ENCODE measurements at regions not wholly inside any gene's neighbourhood (a gene's known extent, or its start where the extent isn't known, plus 50 kb on each side); places are given as distances from the start of the nearest gene placed in this dataset.

DNA sequence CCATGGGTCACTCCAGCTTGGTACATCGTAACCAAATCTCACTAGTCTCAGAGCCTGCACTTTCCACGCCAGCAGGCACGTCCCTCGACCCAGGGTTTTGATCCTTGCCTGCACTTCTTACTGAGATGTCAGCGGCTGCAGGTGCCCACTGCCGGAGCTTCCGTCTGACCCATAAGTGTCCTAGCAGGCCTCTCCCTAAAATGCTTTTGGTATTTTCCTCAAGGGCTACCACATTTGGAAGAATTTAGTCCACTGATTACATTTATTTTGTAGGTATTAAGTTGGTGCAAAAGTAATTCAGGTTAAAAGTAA, 175.0 kb upstream of the FBXO11 start:
- H3K79me2 ChIP-seq (ENCODE audit: insufficient read depth, low read length): no peaks in the 10 kb centered on the region
- CTCF ChIA-PET: no interaction called here
- no TSS peak for BruUV-seq (replicated peaks)

More for the DNA sequence above, 175.0 kb upstream of the FBXO11 start:
- Histone ChIP-seq H4K20me1 (ENCODE audit: insufficient read depth) (no peaks in the 10 kb centered on the region), H3K27me3 (ENCODE audit: insufficient read depth, low read length) (no peaks in the 10 kb centered on the region), H3K36me3 (ENCODE audit: control insufficient read depth in 1 of 2, insufficient read depth in 2 of 2, low read length in 2 of 2) (no peaks in the 10 kb centered on the region), H3K9me2 (ENCODE audit: insufficient read depth) (no peaks in the 10 kb centered on the region; the same call in 1 of the 2 replicates), H3K4me3 (replicated peaks in 1 of 2; ENCODE audit: low read depth in 1 of 2, low read length in 2 of 2) (no peak overlapping the region), H3K4me1 (ENCODE audit: control insufficient read depth in 1 of 2, insufficient read depth in 2 of 2, low read length in 2 of 2) (no peaks in the 10 kb centered on the region), H3K9me3 (ENCODE audit: control insufficient read depth in 1 of 2, insufficient read depth in 1 of 2, low read depth in 1 of 2, low read length in 2 of 2) (no peaks in the 10 kb centered on the region; a peak in 1 of 4 replicates), H3K9ac (ENCODE audit: low read length) (no peak overlapping the region), H2AFZ (ENCODE audit: low read depth, low read length, poor library complexity, severe bottlenecking) (no peak overlapping the region), H3K4me2 (ENCODE audit: low read length) (no peak overlapping the region), H3K27ac (ENCODE audit: low read depth, low read length) (no peak overlapping the region)
- intact Hi-C loops (cut with micrococcal nuclease): no loop called here
- TF ChIP-seq, protein P1, sequence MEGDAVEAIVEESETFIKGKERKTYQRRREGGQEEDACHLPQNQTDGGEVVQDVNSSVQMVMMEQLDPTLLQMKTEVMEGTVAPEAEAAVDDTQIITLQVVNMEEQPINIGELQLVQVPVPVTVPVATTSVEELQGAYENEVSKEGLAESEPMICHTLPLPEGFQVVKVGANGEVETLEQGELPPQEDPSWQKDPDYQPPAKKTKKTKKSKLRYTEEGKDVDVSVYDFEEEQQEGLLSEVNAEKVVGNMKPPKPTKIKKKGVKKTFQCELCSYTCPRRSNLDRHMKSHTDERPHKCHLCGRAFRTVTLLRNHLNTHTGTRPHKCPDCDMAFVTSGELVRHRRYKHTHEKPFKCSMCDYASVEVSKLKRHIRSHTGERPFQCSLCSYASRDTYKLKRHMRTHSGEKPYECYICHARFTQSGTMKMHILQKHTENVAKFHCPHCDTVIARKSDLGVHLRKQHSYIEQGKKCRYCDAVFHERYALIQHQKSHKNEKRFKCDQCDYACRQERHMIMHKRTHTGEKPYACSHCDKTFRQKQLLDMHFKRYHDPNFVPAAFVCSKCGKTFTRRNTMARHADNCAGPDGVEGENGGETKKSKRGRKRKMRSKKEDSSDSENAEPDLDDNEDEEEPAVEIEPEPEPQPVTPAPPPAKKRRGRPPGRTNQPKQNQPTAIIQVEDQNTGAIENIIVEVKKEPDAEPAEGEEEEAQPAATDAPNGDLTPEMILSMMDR (IDR thresholded peaks at IDR 0.05 in 2 of 3, conservative IDR thresholded peaks at IDR 0.05 in 1 of 3; ENCODE audit: borderline replicate concordance in 1 of 3, insufficient read depth in 1 of 3, low read depth in 2 of 3, low read length in 2 of 3): no peak
- TF ChIP-seq ELF1 (IDR thresholded peaks at IDR 0.05; ENCODE audit: borderline replicate concordance, low read depth) (no peak), EZH2 (IDR thresholded peaks at IDR 0.05) (no peak), YY1 (IDR thresholded peaks at IDR 0.05; ENCODE audit: extremely low read depth, insufficient replicate concordance, low read depth, low read length) (no peak), TCF7L2 (IDR thresholded peaks at IDR 0.05; ENCODE audit: borderline replicate concordance, extremely low read depth, insufficient read depth, insufficient read length) (no peak), JUND (IDR thresholded peaks at IDR 0.05) (no peak), SP1 (IDR thresholded peaks at IDR 0.05; ENCODE audit: low read depth) (no peak), FOSL1 (IDR thresholded peaks at IDR 0.05; ENCODE audit: low read depth) (no peak), EGR1 (IDR thresholded peaks at IDR 0.05; ENCODE audit: low read depth) (no peak), CBX3 (IDR thresholded peaks at IDR 0.05; ENCODE audit: low read depth) (no peak), ZNF274 (IDR thresholded peaks at IDR 0.05; ENCODE audit: low read depth, low read length) (no peak), CEBPB (IDR thresholded peaks at IDR 0.05; ENCODE audit: low read depth) (no peak), POLR2AphosphoS5 (IDR thresholded peaks at IDR 0.05; ENCODE audit: low read depth, low read length) (no peak), POLR2A (IDR thresholded peaks at IDR 0.05; ENCODE audit: borderline replicate concordance, extremely low read depth, insufficient read depth, insufficient read length) (no peak), SRF (IDR thresholded peaks at IDR 0.05; ENCODE audit: low read depth) (no peak), EZH2phosphoT487 (IDR thresholded peaks at IDR 0.05; ENCODE audit: borderline replicate concordance) (no peak)
- TF ChIP-seq, protein P2, sequence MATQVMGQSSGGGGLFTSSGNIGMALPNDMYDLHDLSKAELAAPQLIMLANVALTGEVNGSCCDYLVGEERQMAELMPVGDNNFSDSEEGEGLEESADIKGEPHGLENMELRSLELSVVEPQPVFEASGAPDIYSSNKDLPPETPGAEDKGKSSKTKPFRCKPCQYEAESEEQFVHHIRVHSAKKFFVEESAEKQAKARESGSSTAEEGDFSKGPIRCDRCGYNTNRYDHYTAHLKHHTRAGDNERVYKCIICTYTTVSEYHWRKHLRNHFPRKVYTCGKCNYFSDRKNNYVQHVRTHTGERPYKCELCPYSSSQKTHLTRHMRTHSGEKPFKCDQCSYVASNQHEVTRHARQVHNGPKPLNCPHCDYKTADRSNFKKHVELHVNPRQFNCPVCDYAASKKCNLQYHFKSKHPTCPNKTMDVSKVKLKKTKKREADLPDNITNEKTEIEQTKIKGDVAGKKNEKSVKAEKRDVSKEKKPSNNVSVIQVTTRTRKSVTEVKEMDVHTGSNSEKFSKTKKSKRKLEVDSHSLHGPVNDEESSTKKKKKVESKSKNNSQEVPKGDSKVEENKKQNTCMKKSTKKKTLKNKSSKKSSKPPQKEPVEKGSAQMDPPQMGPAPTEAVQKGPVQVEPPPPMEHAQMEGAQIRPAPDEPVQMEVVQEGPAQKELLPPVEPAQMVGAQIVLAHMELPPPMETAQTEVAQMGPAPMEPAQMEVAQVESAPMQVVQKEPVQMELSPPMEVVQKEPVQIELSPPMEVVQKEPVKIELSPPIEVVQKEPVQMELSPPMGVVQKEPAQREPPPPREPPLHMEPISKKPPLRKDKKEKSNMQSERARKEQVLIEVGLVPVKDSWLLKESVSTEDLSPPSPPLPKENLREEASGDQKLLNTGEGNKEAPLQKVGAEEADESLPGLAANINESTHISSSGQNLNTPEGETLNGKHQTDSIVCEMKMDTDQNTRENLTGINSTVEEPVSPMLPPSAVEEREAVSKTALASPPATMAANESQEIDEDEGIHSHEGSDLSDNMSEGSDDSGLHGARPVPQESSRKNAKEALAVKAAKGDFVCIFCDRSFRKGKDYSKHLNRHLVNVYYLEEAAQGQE (IDR thresholded peaks at IDR 0.05; ENCODE audit: low read depth): no peak
- TF ChIP-seq, protein P3, sequence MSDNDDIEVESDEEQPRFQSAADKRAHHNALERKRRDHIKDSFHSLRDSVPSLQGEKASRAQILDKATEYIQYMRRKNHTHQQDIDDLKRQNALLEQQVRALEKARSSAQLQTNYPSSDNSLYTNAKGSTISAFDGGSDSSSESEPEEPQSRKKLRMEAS (IDR thresholded peaks at IDR 0.05): no peak
- TF ChIP-seq, protein P4, sequence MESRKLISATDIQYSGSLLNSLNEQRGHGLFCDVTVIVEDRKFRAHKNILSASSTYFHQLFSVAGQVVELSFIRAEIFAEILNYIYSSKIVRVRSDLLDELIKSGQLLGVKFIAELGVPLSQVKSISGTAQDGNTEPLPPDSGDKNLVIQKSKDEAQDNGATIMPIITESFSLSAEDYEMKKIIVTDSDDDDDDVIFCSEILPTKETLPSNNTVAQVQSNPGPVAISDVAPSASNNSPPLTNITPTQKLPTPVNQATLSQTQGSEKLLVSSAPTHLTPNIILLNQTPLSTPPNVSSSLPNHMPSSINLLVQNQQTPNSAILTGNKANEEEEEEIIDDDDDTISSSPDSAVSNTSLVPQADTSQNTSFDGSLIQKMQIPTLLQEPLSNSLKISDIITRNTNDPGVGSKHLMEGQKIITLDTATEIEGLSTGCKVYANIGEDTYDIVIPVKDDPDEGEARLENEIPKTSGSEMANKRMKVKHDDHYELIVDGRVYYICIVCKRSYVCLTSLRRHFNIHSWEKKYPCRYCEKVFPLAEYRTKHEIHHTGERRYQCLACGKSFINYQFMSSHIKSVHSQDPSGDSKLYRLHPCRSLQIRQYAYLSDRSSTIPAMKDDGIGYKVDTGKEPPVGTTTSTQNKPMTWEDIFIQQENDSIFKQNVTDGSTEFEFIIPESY (IDR thresholded peaks at IDR 0.05; ENCODE audit: extremely low read depth, insufficient replicate concordance, low read length): no peak
- TF ChIP-seq, protein P5, sequence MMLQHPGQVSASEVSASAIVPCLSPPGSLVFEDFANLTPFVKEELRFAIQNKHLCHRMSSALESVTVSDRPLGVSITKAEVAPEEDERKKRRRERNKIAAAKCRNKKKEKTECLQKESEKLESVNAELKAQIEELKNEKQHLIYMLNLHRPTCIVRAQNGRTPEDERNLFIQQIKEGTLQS (IDR thresholded peaks at IDR 0.05): no peak
- DNase-seq (ENCODE audit: low read depth, low spot score): no peak
- ATAC-seq: no peak
- POLR2A ChIA-PET: no interaction called here
- RAD21 ChIA-PET (ENCODE audit: low non-redundant PET in 1 of 2, low total read pairs in 2 of 2, uncharacterized antibody in 2 of 2, unreplicated experiment in 2 of 2): no interaction called here
